Umbilical cord (tissue), 1 donor: ENCODE measurements at regions not wholly inside any gene's neighbourhood (a gene's known extent, or its start where the extent isn't known, plus 50 kb on each side); places are given as distances from the start of the nearest gene placed in this dataset.
"Not testable (repeated sequence)": the region's sequence is repeated elsewhere in the genome, so short reads cannot be mapped to it uniquely, and the experiment has no call there.

Experiments
- DNase-seq: peaks from one replicate; pipeline ENCODE4 v3.0.0-alpha.2; 2015; ENCODE audit warnings: low spot score

GRCh38 chr2:176763130-176763529, 449.5 kb upstream of the HNRNPA3 start:
- no peak for DNase-seq

DNA sequence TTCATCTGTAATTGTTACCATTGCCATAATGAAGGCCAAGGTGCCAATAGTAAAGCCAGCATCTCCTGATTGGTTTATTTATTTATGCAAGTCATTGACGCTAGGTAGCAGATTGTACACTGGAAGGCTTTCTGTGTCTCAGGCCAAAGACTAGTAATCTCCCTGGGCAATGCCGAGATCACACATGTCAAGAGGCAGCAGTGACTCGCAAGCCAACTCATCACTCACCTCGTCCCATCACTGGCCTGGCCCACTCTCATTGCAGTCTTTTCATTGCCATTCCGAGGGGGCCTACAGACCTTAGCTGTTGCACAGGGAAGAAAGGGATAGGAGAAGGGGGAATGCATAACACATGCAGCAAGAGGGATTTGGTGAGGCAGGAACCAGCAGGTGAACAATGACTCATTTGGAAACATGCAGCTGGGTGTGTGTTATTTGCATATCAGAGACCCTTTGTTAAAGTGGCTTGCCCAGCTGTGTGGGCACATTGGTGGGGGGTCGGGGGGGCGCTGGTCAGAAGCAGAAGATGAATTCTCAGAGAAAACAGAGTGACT, 448.7 kb upstream of the HNRNPA3 start:
- DNase-seq = no peak

DNA sequence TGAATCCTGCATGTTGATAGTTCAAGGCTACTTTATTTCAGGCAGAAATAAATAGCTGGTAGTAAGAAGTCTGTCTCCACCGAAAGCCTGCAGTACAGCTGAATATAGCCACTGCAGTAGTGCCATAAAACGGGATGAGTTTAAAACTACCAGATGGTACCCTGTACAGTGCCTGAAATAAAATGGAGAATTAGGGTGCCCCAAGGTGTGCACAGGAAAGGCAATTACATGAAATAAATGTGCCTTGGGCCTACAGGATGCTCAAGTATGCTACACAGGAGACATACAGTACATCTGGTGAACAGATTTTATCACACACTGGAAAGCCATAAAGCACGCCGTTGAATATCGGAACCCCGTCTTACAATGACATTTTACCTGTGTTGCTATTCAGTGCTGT, 447.7 kb upstream of the HNRNPA3 start:
- no peak for DNase-seq

- no peak for DNase-seq
Observed at GRCh38 chr2:176766005-176766404, 446.6 kb upstream of the HNRNPA3 start.

DNA sequence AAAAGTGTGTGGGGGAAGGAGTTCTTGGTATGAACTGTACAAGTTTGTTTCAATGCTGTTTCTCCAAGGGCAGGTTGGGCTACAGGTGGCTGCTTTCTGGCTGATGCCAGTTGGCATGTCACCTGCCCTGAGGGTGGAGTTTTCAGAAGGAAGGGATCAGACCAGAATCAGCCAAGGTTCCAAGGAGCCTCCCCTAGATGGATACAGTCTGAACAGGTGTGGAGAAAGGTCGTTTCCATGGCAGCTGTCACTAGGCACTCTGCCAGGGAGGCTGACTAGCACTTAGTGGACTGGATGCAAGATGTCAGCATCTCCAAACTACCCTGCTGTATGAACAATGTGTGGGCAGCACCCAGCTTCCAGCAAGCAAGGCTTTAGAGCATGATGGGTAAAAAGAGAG, 444.4 kb upstream of the HNRNPA3 start:
- DNase-seq = no peak

GRCh38 chr2:176769021-176769420, 443.6 kb upstream of the HNRNPA3 start:
- no peak for DNase-seq

GRCh38 chr2:176769499-176770370, 442.9 kb upstream of the HNRNPA3 start:
- peak; percentile 90 for DNase-seq

GRCh38 chr2:176772816-176773215, 439.8 kb upstream of the HNRNPA3 start:
- no peak for DNase-seq

- peak; percentile 65 for DNase-seq
Observed at GRCh38 chr2:176774766-176775451, 437.7 kb upstream of the HNRNPA3 start.

GRCh38 chr2:176777262-176777661, 435.3 kb upstream of the HNRNPA3 start:
- DNase-seq = no peak

- DNase-seq = no peak
Observed at GRCh38 chr2:176779917-176780316, 432.7 kb upstream of the HNRNPA3 start.

- DNase-seq = no peak
Observed at GRCh38 chr2:176780348-176780747, 432.2 kb upstream of the HNRNPA3 start.

GRCh38 chr2:176781570-176782217, 430.9 kb upstream of the HNRNPA3 start:
- DNase-seq = no peak

DNA sequence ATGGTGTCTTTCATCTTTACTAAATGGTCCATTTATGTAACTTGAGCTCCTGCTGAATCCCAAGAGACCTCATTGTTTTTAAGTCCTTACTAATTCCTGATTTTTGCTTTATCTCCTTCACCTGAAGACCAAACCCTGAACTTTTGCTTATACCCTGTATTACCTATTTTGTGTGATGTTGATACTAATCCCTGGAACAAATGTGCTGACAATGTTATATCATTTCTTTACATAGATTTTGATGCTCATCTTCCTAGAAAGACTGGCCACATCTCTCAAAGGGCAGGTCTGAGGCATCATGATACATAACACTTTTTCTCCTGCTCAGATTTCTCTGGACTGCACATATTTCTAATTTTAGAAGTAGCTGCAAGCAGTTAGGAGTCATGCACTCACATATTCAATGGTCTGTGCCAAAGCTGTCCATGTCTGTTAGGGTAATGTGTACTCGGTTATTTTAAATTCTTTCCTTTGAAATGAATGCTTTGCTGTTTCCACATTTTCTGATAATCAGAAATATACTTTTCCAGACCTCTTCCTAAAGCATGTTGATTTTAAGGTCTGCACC, 427.9 kb upstream of the HNRNPA3 start:
- DNase-seq = peak; percentile 27

GRCh38 chr2:176789751-176790150, 422.8 kb upstream of the HNRNPA3 start:
- DNase-seq = peak; percentile 52

GRCh38 chr2:176790468-176790867, 422.1 kb upstream of the HNRNPA3 start:
- no peak for DNase-seq

GRCh38 chr2:176793792-176794191, 418.8 kb upstream of the HNRNPA3 start:
- no peak for DNase-seq

DNA sequence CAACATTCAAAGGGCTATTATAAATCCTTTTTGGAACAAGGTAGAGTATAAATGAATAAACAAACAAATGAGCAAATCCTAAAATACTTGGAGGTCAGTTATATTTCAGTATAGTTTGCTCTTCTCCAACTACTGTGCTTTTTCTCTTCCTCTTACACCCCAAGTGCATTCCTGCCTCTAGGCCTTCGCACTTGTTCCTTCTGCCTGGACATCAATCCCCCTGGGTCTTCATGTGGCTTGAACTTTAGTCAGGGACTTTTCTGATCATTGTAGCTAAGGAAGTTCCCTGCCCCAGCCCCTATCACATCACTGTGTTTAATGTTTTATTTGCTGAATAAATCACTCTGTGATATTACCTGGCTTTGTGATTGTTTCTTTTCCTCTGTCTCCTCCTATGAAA, 418.2 kb upstream of the HNRNPA3 start:
- no peak for DNase-seq

DNA sequence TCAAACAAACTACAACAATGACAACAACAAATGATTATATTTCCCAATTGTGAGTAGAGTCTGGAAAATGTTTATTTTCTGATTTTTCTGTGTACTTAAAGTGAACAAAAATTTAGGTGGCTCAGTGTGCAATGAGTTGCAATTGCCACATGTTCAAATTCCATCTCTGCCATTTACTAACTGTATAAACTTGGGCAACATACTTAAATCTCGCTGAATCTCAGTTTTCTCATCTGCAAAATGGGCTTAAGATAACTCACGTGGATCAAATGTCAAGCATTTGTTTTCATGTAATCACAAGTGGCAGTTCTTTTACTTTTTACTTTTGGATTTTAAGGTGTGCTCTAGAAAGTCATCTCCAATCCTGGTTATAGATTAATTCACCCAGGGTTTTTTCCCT, 416.8 kb upstream of the HNRNPA3 start:
- DNase-seq = no peak

GRCh38 chr2:176796677-176797076, 415.9 kb upstream of the HNRNPA3 start:
- not testable (repeated sequence) for DNase-seq

GRCh38 chr2:176804392-176804791, 408.2 kb upstream of the HNRNPA3 start:
- DNase-seq = peak; percentile 29

- no peak for DNase-seq
Observed at GRCh38 chr2:176805345-176805744, 407.2 kb upstream of the HNRNPA3 start.
